ENCODE measurements at regions not wholly inside any gene's neighbourhood (a gene's known extent, or its start where the extent isn't known, plus 50 kb on each side); places are given as distances from the start of the nearest gene placed in this dataset.

DNA sequence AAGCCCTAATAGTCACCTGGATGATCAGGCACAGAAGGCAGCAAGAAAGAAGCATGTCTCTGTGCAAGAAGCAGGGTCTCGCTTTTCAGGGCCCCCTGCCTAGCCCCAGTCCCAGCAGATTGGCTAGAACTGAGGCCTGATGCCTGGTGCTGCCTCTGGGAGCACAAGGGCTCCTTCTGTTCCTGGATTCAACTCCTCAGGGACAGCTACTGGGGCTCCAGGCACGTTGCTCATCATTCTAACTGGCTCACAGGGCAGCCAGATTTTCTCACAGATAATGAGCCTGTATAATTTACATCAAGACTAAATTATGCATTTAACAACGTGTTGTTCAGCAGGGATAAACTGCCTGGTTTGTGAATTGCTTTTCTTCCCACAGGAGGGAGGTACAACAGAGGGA is 106.5 kb upstream of the PLXNC1 start:
- Histone ChIP-seq H3K27me3 (no peaks in the 10 kb centered on the region), H3K36me3 (no peaks in the 10 kb centered on the region), H3K4me1 (no peaks in the 10 kb centered on the region), H3K9me3 (no peaks in the 10 kb centered on the region), H3K27ac (no peak overlapping the region), H3K4me3 (no peak overlapping the region)
- no peak for DNase-seq
- TF ChIP-seq POLR2A (IDR thresholded peaks at IDR 0.05): no peak
- TF ChIP-seq, protein P1, sequence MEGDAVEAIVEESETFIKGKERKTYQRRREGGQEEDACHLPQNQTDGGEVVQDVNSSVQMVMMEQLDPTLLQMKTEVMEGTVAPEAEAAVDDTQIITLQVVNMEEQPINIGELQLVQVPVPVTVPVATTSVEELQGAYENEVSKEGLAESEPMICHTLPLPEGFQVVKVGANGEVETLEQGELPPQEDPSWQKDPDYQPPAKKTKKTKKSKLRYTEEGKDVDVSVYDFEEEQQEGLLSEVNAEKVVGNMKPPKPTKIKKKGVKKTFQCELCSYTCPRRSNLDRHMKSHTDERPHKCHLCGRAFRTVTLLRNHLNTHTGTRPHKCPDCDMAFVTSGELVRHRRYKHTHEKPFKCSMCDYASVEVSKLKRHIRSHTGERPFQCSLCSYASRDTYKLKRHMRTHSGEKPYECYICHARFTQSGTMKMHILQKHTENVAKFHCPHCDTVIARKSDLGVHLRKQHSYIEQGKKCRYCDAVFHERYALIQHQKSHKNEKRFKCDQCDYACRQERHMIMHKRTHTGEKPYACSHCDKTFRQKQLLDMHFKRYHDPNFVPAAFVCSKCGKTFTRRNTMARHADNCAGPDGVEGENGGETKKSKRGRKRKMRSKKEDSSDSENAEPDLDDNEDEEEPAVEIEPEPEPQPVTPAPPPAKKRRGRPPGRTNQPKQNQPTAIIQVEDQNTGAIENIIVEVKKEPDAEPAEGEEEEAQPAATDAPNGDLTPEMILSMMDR (IDR thresholded peaks at IDR 0.05): no peak

DNA sequence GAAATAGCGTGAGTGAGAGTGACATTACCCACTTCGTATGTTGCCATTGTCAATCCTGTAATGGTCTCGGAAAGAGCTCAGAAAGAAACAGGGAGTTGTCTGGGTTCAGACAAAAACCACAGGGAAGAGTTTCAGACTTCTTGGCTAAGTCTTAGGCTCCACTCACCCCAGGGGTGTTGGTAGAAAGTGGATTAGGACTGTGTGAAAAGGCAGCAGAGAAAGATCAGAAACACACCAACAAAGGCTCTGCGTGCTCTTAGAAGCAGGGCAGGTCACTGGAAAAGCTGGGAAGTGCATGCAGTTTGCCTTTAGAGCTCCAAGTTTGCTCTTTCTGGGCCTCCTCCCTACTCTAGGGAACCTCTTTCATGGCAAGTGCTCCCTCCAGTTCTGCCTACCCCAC is 106.1 kb upstream of the PLXNC1 start:
- Histone ChIP-seq H3K27ac (no peak overlapping the region), H3K4me3 (no peak overlapping the region), H3K36me3 (no peaks in the 10 kb centered on the region), H3K9me3 (no peaks in the 10 kb centered on the region), H3K4me1 (no peaks in the 10 kb centered on the region), H3K27me3 (no peaks in the 10 kb centered on the region)
- TF ChIP-seq, protein P1 (IDR thresholded peaks at IDR 0.05): no peak
- no peak for TF ChIP-seq POLR2A (IDR thresholded peaks at IDR 0.05)
- DNase-seq: no peak

DNA sequence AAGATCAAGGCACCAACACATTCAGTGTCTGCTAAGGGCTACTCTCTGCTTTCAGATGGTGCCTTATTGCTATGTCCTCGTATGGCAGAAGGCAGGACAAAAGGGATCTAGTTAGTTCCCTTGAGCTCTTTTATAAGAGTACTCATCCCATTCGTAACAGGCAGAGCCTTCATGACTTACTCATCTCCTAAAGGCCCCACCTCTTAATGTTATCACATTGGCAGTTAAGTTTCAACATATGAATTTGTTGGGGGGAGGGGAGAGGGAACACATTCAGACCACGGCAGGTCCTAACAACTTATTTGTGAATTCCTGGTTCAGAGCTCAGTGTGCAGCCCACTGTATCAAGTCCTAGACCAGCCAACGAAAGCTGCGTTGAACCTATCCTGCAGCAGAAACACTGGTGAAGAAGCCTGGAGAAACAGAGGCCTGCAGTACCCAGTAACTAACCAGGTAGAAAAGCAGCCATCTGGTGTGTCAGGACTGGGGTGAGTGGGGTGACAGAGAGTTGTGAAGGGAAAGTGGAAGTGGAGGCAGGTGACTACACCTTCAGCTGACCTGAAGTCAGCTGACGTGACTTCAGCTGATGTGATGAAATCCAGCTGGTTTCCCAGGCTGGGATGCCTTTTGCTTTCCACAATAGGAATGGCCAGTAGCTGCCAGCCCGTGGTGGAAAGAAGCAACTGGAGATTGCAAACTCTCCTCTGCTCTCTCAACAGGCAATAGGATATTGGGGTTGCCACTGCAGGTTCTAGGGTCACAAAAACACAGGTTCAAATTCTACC is 101.6 kb upstream of the PLXNC1 start:
- TF ChIP-seq POLR2A (IDR thresholded peaks at IDR 0.05): no peak
- TF ChIP-seq, protein P1 (IDR thresholded peaks at IDR 0.05): no peak
- Histone ChIP-seq H3K9me3 (no peaks in the 10 kb centered on the region), H3K4me1 (no peaks in the 10 kb centered on the region), H3K4me3 (no peak overlapping the region), H3K36me3 (no peaks in the 10 kb centered on the region), H3K27me3 (no peaks in the 10 kb centered on the region), H3K27ac (no peak overlapping the region)
- DNase-seq: no peak

DNA sequence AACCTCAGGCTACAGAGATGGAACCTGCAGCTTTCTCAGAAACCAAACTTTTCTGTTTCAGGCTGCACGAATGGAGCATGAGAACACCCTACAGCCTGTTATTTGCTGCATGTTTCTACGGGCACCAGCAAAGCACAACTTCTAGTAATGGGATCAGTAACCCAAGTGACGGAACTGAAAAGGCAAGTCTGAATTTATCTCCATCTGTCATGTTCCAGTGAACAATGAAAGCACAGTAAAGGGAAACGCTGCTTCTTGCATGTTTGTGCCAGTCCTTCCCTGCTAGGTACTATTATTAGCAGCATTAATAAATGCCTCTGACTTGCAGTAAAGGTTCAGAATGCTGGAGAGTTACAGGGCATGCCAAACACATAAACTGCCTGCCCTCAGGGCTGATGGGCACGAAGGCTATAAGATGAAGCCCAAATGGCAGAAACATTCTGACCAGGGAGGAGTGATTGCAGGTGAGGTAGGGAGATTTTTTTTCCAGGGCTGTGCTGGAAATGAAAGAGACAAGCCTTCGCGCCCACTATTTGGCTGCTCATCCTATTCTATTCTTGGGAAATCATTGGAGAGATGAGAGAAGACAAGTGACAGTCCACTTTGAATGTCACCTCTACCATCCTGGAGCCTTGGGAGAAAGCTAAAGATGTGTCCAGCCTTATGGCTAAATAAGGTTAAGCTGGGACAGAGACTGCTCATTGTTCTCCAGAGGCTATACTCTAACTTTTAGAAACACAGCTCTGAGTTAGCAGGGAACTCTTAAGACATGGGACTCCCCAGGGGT is 100.4 kb upstream of the PLXNC1 start:
- H3K4me3 ChIP-seq: no peak overlapping the region
- TF ChIP-seq POLR2A (IDR thresholded peaks at IDR 0.05): no peak
- TF ChIP-seq, protein P1 (IDR thresholded peaks at IDR 0.05): no peak
- no peaks in the 10 kb centered on the region for H3K27me3 ChIP-seq
- no peak overlapping the region for H3K27ac ChIP-seq
- no peak for DNase-seq
- H3K4me1 ChIP-seq: no peaks in the 10 kb centered on the region
- no peaks in the 10 kb centered on the region for H3K9me3 ChIP-seq
- no peaks in the 10 kb centered on the region for H3K36me3 ChIP-seq

DNA sequence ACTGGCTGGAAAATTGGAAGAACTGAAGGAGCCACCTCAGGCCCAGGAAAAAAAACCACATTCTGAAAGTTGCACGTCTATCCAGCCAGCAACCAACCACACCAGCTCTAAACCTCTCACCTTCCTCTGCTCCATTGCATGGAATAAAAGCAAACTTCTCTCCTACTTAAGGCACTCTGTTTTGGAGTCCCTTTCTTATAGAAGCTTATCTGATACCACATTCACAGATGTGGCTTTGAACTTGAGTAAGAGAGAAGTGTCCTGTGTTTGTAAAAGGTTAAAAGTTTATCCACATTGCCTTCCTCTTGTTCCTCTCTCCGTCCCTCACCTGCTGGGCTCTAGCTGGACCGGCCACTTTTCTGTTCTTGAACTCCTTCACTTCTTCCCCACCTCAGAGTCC is 99.6 kb upstream of the PLXNC1 start:
- H3K27ac ChIP-seq: no peak overlapping the region
- H3K9me3 ChIP-seq: no peaks in the 10 kb centered on the region
- no peaks in the 10 kb centered on the region for H3K27me3 ChIP-seq
- H3K4me3 ChIP-seq: no peak overlapping the region
- no peak for DNase-seq
- TF ChIP-seq, protein P1 (IDR thresholded peaks at IDR 0.05): no peak
- TF ChIP-seq POLR2A (IDR thresholded peaks at IDR 0.05): no peak
- no peaks in the 10 kb centered on the region for H3K36me3 ChIP-seq
- no peaks in the 10 kb centered on the region for H3K4me1 ChIP-seq

Measured in Peyer's patch (tissue), 4 donors.